ENCODE measurements at regions not wholly inside any gene's neighbourhood (a gene's known extent, or its start where the extent isn't known, plus 50 kb on each side); places are given as distances from the start of the nearest gene placed in this dataset.
A peak's percentile ranks its signal among the peaks of the same experiment; 100 is the strongest.

DNA sequence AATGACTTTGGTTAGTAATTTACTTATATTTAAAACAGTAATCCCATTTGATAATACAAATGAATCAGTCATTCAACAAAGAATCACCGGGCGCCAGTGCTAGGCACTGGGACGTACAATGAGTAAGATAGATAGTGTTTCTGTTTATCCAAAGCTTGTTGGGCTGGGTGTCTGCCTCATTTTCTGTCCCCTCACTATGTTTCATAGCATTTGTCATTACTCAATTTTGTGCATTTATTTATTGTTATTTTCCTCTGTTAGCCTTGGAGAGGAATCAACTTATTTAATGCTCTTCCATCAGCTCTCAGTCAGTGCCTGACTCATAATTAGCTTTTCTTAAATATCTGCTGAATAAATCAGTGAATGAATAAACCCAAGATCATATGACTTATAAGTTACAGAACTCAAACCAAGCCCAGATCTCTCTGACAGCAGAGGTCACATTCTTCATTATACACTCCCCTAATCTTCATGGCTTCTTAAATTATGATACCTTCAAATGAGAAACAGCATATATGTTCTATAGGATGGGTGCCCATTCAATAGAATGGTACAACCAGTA lies 86.2 kb downstream of the TSPAN8 start:
- Histone ChIP-seq H3K27me3 (no peaks in the 10 kb centered on the region), H3K4me1 (no peaks in the 10 kb centered on the region), H3K4me2 (no peak overlapping the region), H3K36me3 (no peaks in the 10 kb centered on the region), H3K9me3 (replicated peaks in 1 of 11) (peaks cover 0 to 3% (median 0%) of the 10 kb centered on the region in 11 experiments; a peak in 1 of 22 replicates), H3K4me3 (no peak overlapping the region), H3K27ac (no peak overlapping the region), H3K9ac (no peak overlapping the region), H4K20me1 (no peaks in the 10 kb centered on the region)
- no peak for TF ChIP-seq Cebpa-rat (IDR thresholded peaks at IDR 0.05)

DNA sequence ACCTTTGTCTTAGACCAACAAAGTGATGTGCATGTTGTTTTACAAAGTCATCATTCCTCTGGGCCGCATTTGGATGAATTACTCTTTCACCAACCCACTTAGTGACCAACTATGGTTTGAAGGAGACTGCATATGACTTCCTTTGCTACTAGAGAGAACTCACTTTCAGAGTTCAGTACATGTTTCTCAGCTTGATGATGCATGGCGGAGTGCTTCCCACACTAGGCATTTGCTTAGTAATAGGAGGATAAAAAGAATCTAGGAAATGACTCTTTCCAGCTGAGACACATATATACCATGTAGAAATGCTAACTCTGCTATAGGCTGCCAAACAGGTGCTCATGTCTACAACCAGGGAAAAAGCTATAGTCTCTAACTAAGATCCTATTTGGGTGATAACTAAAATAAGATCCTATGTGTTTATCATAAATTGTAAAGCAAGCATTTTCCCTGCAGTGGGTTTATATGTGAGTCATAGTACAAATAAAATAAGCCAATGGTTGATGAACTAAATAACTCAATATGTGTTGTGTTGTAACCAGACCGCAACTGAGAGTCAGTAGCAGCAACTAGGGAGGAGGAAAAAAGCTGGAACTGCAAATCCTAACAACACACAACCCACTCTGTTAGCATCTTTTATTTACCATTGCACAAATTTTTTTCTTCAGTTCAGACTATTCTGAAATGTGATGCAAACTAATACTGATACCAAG lies 87.2 kb downstream of the TSPAN8 start:
- H3K4me1 ChIP-seq, result no peaks in the 10 kb centered on the region
- no peaks in the 10 kb centered on the region for H3K27me3 ChIP-seq
- H3K4me2 ChIP-seq, result no peak overlapping the region
- no peak overlapping the region for H3K4me3 ChIP-seq
- no peaks in the 10 kb centered on the region for H3K36me3 ChIP-seq
- no peak for TF ChIP-seq Cebpa-rat (IDR thresholded peaks at IDR 0.05)
- H3K27ac ChIP-seq, result no peak overlapping the region
- no peak overlapping the region for H3K9ac ChIP-seq
- H3K9me3 ChIP-seq (replicated peaks in 1 of 11), result peaks cover 0 to 3% (median 0%) of the 10 kb centered on the region in 11 experiments; a peak in 1 of 22 replicates
- H4K20me1 ChIP-seq, result no peaks in the 10 kb centered on the region

DNA sequence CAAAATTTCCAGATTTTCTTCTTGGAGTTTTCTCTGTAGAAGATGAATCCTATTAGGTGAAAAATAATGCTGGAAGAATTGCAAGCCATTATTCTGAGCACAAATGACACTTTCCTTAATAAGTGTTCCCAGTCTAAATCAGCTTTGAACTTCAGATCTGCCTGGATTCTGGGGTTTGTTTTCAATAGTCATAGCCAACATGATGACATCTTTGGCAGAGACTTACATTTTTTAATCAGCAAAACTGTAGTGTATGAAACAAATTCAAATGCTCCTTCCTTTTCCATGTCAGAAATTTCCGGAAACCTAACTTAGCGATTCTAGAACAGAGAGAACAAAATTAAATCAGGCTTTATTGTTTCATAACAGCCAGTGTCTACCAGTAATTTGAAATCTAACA lies 88.5 kb downstream of the TSPAN8 start:
- Histone ChIP-seq H3K9me3 (replicated peaks in 1 of 11) (no peaks in the 10 kb centered on the region), H3K27me3 (no peaks in the 10 kb centered on the region), H3K9ac (no peak overlapping the region), H3K4me2 (no peak overlapping the region), H4K20me1 (no peaks in the 10 kb centered on the region), H3K27ac (no peak overlapping the region), H3K36me3 (no peaks in the 10 kb centered on the region), H3K4me3 (no peak overlapping the region), H3K4me1 (peaks cover 0 to 8% (median 3%) of the 10 kb centered on the region in 10 experiments; a peak in 12 of 20 replicates)
- no peak for TF ChIP-seq Cebpa-rat (IDR thresholded peaks at IDR 0.05)

DNA sequence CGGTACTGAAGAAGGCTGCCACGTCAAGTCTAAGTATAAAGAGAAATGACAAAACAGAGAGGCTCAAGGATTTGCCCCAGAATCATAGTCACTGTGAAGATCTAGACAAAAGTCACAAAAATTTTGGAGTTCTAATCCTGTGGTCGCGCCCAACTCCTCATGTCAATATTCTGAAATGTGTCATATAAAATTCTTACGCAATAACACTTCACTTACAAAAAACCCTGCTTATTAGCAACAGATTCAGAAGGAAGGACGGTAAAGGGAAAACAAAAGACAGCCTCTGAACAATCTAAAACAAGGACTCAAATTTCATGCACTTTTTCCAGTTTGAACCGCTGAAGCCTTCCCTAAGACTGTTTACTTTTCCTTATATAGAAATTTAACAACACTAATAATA lies 94.7 kb downstream of the TSPAN8 start:
- H3K36me3 ChIP-seq, result no peaks in the 10 kb centered on the region
- peak in 7 of 11 experiments; percentile 51 to 91 (median 71); a peak in 11 of 22 replicates for TF ChIP-seq Cebpa-rat (IDR thresholded peaks at IDR 0.05)
- no peak overlapping the region for H3K9ac ChIP-seq
- peaks cover 0 to 41% (median 34%) of the 10 kb centered on the region in 10 experiments; a peak in 15 of 20 replicates for H3K4me1 ChIP-seq
- no peak overlapping the region for H3K27ac ChIP-seq
- H3K9me3 ChIP-seq (replicated peaks in 1 of 11), result peaks cover 3 to 11% (median 9%) of the 10 kb centered on the region in 11 experiments; a peak in 14 of 22 replicates
- peak overlapping the region in 8 of 11 experiments; percentile 44 to 72 (median 64); a peak in 15 of 22 replicates for H3K4me2 ChIP-seq
- no peaks in the 10 kb centered on the region for H3K27me3 ChIP-seq
- H3K4me3 ChIP-seq, result no peak overlapping the region
- H4K20me1 ChIP-seq, result no peaks in the 10 kb centered on the region

DNA sequence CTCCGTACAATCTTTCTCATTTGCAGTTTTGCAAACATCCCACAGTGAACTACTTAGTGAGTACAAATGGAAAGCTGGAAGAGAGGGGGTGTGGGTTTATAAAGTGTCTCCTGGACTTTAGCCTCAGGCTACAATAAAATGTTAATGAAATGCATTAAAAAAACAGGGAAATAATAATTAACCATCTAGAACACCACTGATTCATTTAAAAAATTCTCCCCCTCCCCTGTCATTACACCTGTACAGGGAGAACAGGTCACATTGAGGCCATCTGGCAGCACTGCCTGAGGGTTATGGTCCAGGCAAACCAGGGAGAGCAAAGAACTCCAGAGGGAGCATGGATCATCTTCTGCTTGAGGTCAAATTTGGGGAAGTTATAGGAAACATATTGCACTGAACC lies 96.3 kb downstream of the TSPAN8 start:
- H3K4me2 ChIP-seq, result peak overlapping the region in 8 of 11 experiments; percentile 13 to 72 (median 64); a peak in 12 of 22 replicates
- peaks cover 5 to 13% (median 11%) of the 10 kb centered on the region in 11 experiments; a peak in 14 of 22 replicates for H3K9me3 ChIP-seq (replicated peaks in 1 of 11)
- peaks cover 0 to 41% (median 34%) of the 10 kb centered on the region in 10 experiments; a peak in 15 of 20 replicates for H3K4me1 ChIP-seq
- no peak overlapping the region for H3K4me3 ChIP-seq
- no peak overlapping the region for H3K9ac ChIP-seq
- no peaks in the 10 kb centered on the region for H4K20me1 ChIP-seq
- TF ChIP-seq Cebpa-rat (IDR thresholded peaks at IDR 0.05), result no peak
- no peak overlapping the region for H3K27ac ChIP-seq
- H3K27me3 ChIP-seq, result no peaks in the 10 kb centered on the region
- no peaks in the 10 kb centered on the region for H3K36me3 ChIP-seq

DNA sequence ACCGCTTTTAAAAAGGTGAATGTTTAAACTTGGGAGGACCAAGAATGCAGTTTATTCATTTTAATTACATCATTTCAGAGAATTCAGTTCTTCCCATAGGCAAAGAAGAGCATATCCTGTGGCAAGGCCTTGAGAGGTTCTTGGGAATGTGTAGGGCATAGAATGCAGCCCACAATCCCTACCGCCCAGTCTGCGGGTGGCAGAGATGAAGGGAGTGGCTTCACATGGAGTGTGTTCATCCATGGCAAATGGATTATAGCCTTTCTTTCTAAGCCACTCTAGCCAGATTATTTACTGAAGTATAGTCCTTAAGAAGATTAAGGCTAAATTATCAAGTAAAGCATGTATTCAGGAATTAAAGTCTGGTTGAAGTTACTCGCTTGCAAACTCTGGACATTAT lies 97.4 kb downstream of the TSPAN8 start:
- H3K9ac ChIP-seq, result no peak overlapping the region
- no peak for TF ChIP-seq Cebpa-rat (IDR thresholded peaks at IDR 0.05)
- H3K4me2 ChIP-seq, result no peak overlapping the region
- H3K4me3 ChIP-seq, result no peak overlapping the region
- peaks cover 0 to 41% (median 34%) of the 10 kb centered on the region in 10 experiments; a peak in 15 of 20 replicates for H3K4me1 ChIP-seq
- no peak overlapping the region for H3K27ac ChIP-seq
- no peaks in the 10 kb centered on the region for H3K27me3 ChIP-seq
- H3K9me3 ChIP-seq (replicated peaks in 1 of 11), result peaks cover 5 to 13% (median 11%) of the 10 kb centered on the region in 11 experiments; a peak in 14 of 22 replicates
- H4K20me1 ChIP-seq, result no peaks in the 10 kb centered on the region
- no peaks in the 10 kb centered on the region for H3K36me3 ChIP-seq

DNA sequence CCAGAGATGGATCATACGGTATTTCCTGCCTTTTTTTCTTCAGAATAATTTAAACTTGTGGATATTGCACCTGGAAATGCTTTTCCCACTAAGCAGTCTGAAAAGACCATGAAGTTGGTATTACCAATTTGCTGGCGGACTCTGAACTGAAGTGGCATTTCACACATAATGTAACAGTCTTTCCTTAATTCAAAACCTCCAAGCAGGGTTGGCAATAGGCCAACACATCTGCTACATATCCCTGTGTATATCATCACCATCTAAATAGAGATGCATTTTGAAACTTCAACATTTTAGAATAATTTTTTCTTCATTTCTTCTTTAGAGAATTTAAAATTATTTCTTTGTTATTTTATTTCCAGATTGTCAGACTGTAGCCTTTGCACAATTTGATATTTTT lies 100.5 kb downstream of the TSPAN8 start:
- no peak for TF ChIP-seq Cebpa-rat (IDR thresholded peaks at IDR 0.05)
- Histone ChIP-seq H3K27me3 (no peaks in the 10 kb centered on the region), H3K4me1 (peaks cover 0 to 13% (median 10%) of the 10 kb centered on the region in 10 experiments; a peak in 13 of 20 replicates), H3K4me2 (no peak overlapping the region), H3K36me3 (no peaks in the 10 kb centered on the region), H3K27ac (no peak overlapping the region), H3K9ac (no peak overlapping the region), H3K9me3 (replicated peaks in 1 of 11) (peaks cover 5 to 13% (median 11%) of the 10 kb centered on the region in 11 experiments; a peak in 14 of 22 replicates), H3K4me3 (no peak overlapping the region), H4K20me1 (no peaks in the 10 kb centered on the region)

DNA sequence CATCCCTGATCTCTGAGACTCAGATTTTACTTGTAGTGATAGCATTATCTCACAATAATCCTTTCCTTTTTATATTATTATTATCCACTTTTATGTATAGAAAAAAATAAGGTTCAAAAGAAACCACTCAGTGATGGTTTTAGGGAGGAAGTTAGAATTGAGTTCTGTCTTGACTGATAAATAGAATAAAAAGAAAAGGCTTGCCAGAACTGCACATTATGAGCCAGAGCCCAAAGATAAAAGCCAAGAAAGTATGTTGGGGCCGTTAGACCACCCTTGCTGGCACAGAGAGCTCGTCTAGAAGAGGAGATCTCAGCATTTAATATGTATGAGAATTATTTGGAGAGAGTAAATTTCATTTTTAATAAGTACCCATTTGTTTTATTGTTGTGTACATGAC lies 103.2 kb downstream of the TSPAN8 start:
- no peak overlapping the region for H3K27ac ChIP-seq
- no peaks in the 10 kb centered on the region for H3K27me3 ChIP-seq
- TF ChIP-seq Cebpa-rat (IDR thresholded peaks at IDR 0.05), result no peak
- H3K4me1 ChIP-seq, result no peaks in the 10 kb centered on the region
- no peak overlapping the region for H3K4me2 ChIP-seq
- H3K4me3 ChIP-seq, result no peak overlapping the region
- no peak overlapping the region for H3K9ac ChIP-seq
- no peaks in the 10 kb centered on the region for H3K36me3 ChIP-seq
- peaks cover 5 to 13% (median 11%) of the 10 kb centered on the region in 11 experiments; a peak in 14 of 22 replicates for H3K9me3 ChIP-seq (replicated peaks in 1 of 11)
- H4K20me1 ChIP-seq, result no peaks in the 10 kb centered on the region

DNA sequence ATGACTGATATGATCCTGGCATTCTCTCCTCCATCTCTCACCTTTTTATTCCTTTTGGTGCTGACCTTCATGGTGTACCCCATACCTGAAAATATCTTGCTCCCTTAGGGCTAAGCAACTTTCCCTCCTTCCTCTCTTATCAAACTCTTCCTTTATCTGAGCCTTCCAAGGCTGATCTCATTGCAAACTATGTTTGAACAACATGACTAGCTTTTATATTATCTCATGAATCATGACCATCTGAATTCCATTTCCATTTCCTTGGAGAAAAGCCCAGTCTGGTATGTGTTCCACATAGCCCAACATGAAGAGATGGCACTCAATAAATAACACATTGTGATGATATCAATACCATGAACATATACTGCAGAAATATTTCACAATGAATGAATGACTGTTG lies 111.6 kb downstream of the TSPAN8 start:
- Histone ChIP-seq H3K27me3 (no peaks in the 10 kb centered on the region), H3K27ac (no peak overlapping the region)
- TF ChIP-seq Cebpa-rat (IDR thresholded peaks at IDR 0.05), result no peak

More for the DNA sequence above, 111.6 kb downstream of the TSPAN8 start:
- Histone ChIP-seq H3K4me1 (peaks cover 8 to 15% (median 11%) of the 10 kb centered on the region in 10 experiments; a peak in 19 of 20 replicates), H3K36me3 (no peaks in the 10 kb centered on the region), H3K4me3 (no peak overlapping the region), H3K9ac (no peak overlapping the region), H4K20me1 (no peaks in the 10 kb centered on the region), H3K4me2 (peak overlapping the region; percentile 29 to 66 (median 52)), H3K9me3 (replicated peaks in 1 of 11) (no peaks in the 10 kb centered on the region)
